Neuron (in vitro differentiated cells): ENCODE measurements at regions not wholly inside any gene's neighbourhood (a gene's known extent, or its start where the extent isn't known, plus 50 kb on each side); places are given as distances from the start of the nearest gene placed in this dataset.
"Not testable (repeated sequence)": the region's sequence is repeated elsewhere in the genome, so short reads cannot be mapped to it uniquely, and the experiment has no call there.

Experiments
- H2AFZ ChIP-seq: one replicate; pipeline ENCODE4 v1.6.1; 2013; ENCODE audit warnings: low read depth, mild to moderate bottlenecking, inconsistent platforms, low read length, moderate library complexity
- H3K27me3 ChIP-seq: one replicate; pipeline ENCODE4 v1.6.1; 2013; ENCODE audit warnings: low read length; ENCODE audit not compliant: insufficient read depth
- H3K36me3 ChIP-seq: one replicate; pipeline ENCODE4 v1.6.1; 2013; ENCODE audit warnings: low read length; ENCODE audit not compliant: insufficient read depth
- H3K4me1 ChIP-seq: one replicate; pipeline ENCODE4 v1.6.1; 2013; ENCODE audit warnings: low read length; ENCODE audit not compliant: insufficient read depth
- H3K4me3 ChIP-seq: 2 replicates; pipeline ENCODE4 v1.5.1; 2013; ENCODE audit warnings: mild to moderate bottlenecking, low read length, moderate library complexity
- H3K9me3 ChIP-seq: one replicate; pipeline ENCODE4 v1.6.1; 2013; ENCODE audit warnings: low read length

DNA sequence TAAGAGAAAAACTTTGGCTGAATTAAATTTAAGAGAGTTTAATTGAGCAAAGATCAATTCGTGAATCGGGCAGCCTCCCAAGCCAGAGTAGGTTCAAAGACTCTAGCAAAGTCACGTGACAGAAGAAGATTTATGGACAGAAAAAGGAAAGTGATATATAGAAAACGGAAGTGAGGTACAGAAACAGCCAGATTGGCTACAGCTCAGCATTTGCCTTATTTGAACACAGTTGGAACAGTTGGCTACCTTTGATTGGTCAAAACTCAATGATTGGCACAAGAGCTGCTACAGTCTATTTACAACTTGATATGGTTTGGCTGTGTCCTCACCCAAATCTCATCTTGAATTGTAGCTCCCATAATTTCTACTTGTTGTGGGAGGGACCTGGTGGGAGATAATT lies 102.6 kb downstream of the PLG start:
- Histone ChIP-seq H3K36me3 (no peaks in the 10 kb centered on the region), H3K27me3 (no peaks in the 10 kb centered on the region), H3K4me3 (no peak overlapping the region), H3K4me1 (peaks cover 2% of the 10 kb centered on the region), H3K9me3 (no peaks in the 10 kb centered on the region), H2AFZ (no peak overlapping the region)

DNA sequence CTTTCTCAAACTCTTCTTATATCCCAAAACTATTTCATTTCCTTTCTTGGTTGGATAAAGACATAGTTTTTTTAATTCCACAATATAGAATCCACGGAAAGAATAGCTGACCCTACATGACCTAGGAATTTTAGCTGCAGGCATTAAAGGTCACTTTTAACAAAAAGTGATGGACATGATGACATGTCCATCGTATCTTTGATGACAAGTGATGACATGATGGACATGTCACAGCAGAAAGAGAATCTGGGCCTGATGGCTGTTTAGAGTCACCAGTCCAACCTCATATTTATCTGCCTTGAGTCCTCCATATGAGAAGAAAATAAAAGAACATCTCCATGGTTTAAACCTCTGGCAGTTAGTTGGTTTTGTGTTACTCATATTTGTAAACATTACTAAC lies 106.2 kb downstream of the PLG start:
- no peaks in the 10 kb centered on the region for H3K36me3 ChIP-seq
- H3K9me3 ChIP-seq, result no peaks in the 10 kb centered on the region
- no peaks in the 10 kb centered on the region for H3K27me3 ChIP-seq
- no peak overlapping the region for H3K4me3 ChIP-seq
- H3K4me1 ChIP-seq, result no peaks in the 10 kb centered on the region
- no peak overlapping the region for H2AFZ ChIP-seq

DNA sequence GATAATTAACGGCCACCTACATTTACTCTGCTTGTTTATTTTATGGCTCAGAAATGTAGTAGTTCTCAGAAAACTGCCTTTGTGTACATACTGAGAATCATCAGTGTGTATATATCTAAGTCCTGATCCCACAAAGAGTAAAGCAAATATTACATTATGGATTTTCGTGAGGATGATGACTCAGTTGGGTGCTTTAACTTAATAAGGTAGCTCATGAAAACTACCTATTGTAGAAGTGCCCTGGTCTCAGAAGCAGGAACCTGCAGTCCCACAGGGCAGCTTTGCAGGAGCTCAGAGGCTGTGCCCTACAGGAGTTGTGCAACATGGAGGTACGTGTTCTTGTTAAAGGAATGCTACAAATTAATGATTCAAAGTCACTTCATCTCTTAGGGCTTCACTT lies 108.2 kb downstream of the PLG start:
- Histone ChIP-seq H3K4me1 (no peaks in the 10 kb centered on the region), H3K4me3 (no peak overlapping the region), H2AFZ (no peak overlapping the region), H3K36me3 (no peaks in the 10 kb centered on the region), H3K27me3 (no peaks in the 10 kb centered on the region), H3K9me3 (no peaks in the 10 kb centered on the region)

DNA sequence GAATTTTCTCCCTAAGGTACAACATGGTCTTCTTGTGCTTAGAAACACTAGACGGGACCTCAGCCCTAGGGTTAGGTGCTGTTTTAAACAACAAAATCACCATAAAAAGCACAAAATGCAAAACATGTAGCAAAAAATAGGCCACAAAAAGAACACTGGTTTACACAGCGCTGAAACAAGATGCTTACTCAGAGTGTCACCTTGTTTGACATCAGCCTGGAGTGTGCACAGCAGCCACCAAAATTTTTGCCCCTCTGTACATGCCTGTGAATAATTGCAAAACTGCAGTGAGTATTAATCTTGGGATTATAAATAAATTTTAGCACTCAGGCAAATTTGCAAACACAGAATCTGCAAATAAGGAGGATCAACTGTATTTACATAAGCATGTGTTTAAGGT lies 110.1 kb downstream of the PLG start:
- Histone ChIP-seq H3K4me3 (no peak overlapping the region), H3K27me3 (no peaks in the 10 kb centered on the region), H3K4me1 (no peaks in the 10 kb centered on the region), H3K36me3 (no peaks in the 10 kb centered on the region), H2AFZ (no peak overlapping the region), H3K9me3 (no peaks in the 10 kb centered on the region)

DNA sequence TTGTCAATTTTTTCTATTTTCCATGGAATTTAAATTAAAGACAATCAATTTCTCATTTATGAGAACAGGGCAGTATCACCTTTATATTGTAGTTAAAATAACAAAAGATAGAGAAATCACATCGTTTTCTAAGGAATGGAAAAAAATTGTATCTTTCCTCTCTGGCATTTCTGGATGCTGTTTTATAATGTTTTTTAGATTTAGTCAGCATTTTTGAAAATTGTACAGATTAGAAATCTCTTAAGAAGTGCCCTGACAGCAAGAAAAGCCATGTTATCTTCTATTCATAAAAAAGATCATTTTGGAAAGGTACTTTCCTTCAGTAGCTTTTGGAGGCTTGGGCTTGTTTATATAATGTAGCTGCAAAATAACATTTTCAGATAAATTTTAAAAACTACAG lies 116.9 kb downstream of the PLG start:
- no peaks in the 10 kb centered on the region for H3K27me3 ChIP-seq
- no peaks in the 10 kb centered on the region for H3K9me3 ChIP-seq
- no peak overlapping the region for H3K4me3 ChIP-seq
- H3K36me3 ChIP-seq, result no peaks in the 10 kb centered on the region
- H2AFZ ChIP-seq, result no peak overlapping the region
- no peaks in the 10 kb centered on the region for H3K4me1 ChIP-seq

DNA sequence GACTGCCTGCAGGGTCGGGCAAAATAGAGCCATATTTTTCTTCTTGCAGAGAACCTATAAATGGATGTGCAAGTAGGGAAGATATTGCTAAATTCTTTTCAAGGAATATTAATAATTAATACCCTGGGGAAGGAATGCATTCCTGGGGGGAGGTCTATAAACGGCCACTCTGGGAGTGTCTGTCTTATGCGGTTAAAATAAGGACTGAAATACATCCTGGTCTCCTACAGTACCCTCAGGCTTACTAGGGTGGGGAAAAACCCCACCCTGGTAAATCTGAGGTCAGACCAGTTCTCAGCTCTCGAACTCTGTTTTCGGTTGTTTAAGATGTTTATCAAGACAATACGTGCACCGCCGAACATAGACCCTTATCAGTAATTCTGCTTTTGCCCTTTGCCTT lies 118.6 kb downstream of the PLG start:
- not testable (repeated sequence) for H3K4me3 ChIP-seq, H3K36me3 ChIP-seq, H2AFZ ChIP-seq, H3K9me3 ChIP-seq, H3K27me3 ChIP-seq, H3K4me1 ChIP-seq

DNA sequence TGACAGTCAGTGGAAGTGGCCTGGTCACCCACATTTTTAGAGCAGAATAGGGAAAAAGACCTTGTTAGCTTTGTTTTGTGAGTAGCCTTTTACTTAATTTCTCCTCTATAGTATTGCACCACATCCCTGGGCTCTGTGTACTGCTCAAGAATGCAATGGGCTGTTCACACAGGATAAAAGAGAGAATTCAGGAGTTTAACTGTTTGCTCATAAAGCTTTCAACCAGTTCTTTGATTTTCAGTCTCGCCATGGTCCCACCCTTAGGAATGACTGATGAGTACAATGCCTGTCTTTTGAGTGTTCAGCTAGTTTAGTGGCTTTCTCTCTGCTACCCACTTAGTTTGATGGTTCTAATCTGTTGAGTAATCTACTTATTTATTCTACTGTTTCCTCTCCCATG lies 129.7 kb downstream of the PLG start:
- Histone ChIP-seq H3K27me3 (no peaks in the 10 kb centered on the region), H3K36me3 (no peaks in the 10 kb centered on the region), H2AFZ (peak overlapping the region; percentile 55), H3K4me3 (no peak overlapping the region), H3K4me1 (peaks cover 6% of the 10 kb centered on the region), H3K9me3 (no peaks in the 10 kb centered on the region)

DNA sequence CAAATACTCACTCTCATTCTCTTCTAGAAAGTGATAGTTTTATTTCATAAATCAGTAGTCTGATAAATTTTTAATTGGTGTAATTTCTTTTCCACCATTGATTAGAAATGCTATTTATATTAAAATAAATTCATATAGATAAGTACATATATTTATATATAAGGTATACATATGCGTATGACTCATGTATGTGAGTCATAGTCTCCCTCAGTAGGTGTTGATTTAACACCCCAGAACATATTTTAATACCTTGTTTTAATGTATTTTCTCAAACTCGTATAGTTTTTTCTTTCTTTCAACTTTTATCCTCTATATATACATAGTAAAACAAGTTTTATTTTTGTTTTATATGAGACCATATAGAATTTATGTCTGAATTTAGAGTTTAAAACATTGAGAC lies 130.4 kb downstream of the PLG start:
- no peaks in the 10 kb centered on the region for H3K9me3 ChIP-seq
- H3K27me3 ChIP-seq, result no peaks in the 10 kb centered on the region
- no peak overlapping the region for H3K4me3 ChIP-seq
- peaks cover 6% of the 10 kb centered on the region for H3K4me1 ChIP-seq
- H3K36me3 ChIP-seq, result no peaks in the 10 kb centered on the region
- no peak overlapping the region for H2AFZ ChIP-seq

DNA sequence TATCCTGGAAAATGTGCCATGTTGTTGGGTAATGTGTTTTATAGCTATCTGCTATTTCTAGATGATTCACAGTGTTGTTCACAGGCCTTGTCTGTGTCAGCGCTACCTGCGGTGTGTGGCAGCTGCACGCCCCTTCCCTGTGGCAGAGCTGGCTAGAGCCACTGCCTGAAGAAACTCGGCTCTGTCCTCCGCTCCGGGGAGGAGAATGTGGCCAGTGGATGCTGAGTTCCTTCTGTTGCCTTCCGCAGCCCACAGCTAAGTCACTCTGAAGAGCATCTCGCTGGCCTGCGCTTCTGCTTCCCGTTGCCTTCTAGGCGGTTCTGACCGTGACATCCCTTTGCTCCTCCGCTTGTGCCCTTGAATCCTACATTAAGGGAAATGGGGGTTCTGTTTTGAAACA lies 135.1 kb downstream of the PLG start:
- Histone ChIP-seq H3K4me1 (no peaks in the 10 kb centered on the region), H3K27me3 (no peaks in the 10 kb centered on the region)

DNA sequence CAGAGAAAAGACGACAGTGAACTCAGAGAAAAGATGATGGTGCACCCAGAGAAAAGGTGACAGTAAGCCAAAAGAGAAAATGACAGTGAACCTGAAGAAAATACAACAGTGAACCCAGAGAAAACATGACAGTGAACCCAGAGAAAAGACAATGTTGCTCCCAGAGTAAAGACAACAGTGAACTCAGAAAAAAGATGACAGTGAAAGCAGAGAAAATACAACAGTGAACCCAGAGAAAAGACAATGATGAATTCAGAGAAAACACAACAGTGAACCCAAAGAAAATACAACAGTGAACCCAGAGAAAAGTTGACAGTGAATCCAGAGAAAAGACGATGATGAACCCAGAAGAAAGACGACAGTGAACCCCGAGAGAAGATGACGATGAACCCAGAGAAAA lies 140.5 kb upstream of the MAP3K4 start:
- Histone ChIP-seq H3K9me3 (no peaks in the 10 kb centered on the region), H3K27me3 (no peaks in the 10 kb centered on the region), H3K36me3 (no peaks in the 10 kb centered on the region), H3K4me1 (no peaks in the 10 kb centered on the region), H3K4me3 (no peak overlapping the region), H2AFZ (no peak overlapping the region)

More for the DNA sequence above, 135.1 kb downstream of the PLG start:
- H2AFZ ChIP-seq, result no peak overlapping the region
- no peak overlapping the region for H3K4me3 ChIP-seq
- H3K9me3 ChIP-seq, result no peaks in the 10 kb centered on the region
- H3K36me3 ChIP-seq, result no peaks in the 10 kb centered on the region

DNA sequence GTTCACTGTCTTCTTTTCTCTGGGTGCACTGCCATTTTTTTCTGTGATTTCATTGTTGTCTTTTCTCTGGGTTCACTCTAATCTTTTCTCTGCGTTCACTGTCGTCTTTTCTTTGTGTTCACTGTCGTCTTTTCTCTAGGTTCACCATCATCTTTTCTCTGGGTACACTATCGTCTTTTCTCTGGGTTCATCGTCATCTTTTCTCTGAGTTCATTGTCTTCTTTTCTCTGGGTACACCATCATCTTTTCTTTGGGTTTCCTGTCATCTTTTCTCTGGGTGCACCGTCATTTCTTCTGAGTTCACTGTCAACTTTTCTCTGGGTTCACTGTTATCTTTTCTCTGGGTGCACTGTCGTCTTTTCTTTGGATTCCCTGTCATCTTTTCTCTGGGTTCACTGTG lies 137.6 kb upstream of the MAP3K4 start:
- no peaks in the 10 kb centered on the region for H3K27me3 ChIP-seq
- H3K4me3 ChIP-seq, result no peak overlapping the region
- no peaks in the 10 kb centered on the region for H3K9me3 ChIP-seq
- no peaks in the 10 kb centered on the region for H3K4me1 ChIP-seq
- H2AFZ ChIP-seq, result no peak overlapping the region
- no peaks in the 10 kb centered on the region for H3K36me3 ChIP-seq

DNA sequence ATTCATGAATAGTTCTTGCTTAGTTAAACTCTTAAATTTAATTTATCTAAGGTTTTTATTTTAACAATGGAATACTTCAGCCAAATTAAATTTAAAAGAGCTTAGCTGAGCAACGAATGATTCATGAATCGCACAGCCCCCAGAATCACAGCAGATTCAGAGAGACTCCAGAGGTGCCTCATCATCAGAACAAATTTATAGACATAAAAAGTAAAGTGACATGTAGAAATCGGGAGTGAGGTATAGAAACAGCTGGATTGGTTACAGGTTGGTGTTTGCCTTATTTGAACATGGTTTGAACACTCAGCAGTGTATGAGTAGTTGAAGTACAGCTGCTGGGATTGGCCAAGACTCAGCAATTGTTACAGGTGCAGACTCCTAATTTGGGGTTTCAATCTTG lies 132.7 kb upstream of the MAP3K4 start:
- H3K36me3 ChIP-seq, result no peaks in the 10 kb centered on the region
- no peaks in the 10 kb centered on the region for H3K9me3 ChIP-seq
- no peak overlapping the region for H2AFZ ChIP-seq

DNA sequence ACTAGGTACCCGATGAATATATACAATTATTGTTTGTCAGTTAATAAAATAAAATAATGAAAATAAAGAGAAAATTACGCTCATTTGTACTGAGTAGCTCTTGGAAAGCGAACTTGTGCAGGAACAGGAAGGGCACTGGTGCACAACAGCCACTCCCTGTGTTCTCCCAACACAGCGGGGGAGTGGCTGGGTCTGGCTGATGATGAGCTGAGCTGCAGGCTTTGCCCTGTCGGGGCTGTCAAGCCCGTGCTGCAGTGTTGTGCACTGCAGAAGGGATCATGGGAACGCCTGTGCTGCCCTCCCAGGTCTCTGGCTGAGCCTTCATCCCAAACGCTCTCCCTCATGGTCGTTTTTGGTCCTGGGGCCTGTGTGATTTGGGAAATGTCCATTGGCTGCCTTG lies 131.7 kb upstream of the MAP3K4 start:
- H3K4me1 ChIP-seq, result no peaks in the 10 kb centered on the region
- no peaks in the 10 kb centered on the region for H3K9me3 ChIP-seq
- H2AFZ ChIP-seq, result no peak overlapping the region
- H3K27me3 ChIP-seq, result no peaks in the 10 kb centered on the region
- H3K4me3 ChIP-seq, result no peak overlapping the region
- H3K36me3 ChIP-seq, result no peaks in the 10 kb centered on the region

More for the DNA sequence above, 132.7 kb upstream of the MAP3K4 start:
- no peaks in the 10 kb centered on the region for H3K4me1 ChIP-seq
- no peak overlapping the region for H3K4me3 ChIP-seq
- no peaks in the 10 kb centered on the region for H3K27me3 ChIP-seq

DNA sequence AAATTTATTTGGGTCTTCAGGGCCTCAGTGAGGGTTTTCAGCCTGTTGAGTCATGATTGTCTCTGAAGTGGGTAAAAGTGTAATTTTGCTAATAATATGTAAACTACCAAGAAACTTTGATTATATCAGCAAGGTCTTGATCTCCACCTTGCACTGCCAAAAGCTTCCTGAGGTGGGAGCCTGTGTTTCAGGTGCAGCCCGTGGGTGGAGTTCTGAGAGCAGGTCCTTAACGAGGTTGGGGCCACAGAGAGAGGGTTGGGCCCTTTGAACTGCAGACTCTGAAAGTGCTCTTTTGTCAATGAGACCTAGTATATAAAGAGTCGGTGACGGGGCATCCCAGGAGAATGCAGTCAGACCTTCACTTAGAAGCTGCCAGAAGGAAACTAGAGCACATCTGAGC lies 129.7 kb upstream of the MAP3K4 start:
- Histone ChIP-seq H3K4me1 (no peaks in the 10 kb centered on the region), H3K4me3 (no peak overlapping the region), H3K9me3 (no peaks in the 10 kb centered on the region), H3K36me3 (no peaks in the 10 kb centered on the region), H2AFZ (no peak overlapping the region), H3K27me3 (no peaks in the 10 kb centered on the region)
